NCI-H1048 (cell line): ENCODE measurements at regions not wholly inside any gene's neighbourhood (a gene's known extent, or its start where the extent isn't known, plus 50 kb on each side); places are given as distances from the start of the nearest gene placed in this dataset.

Experiments
- DNase-seq: peaks from one replicate; lab custom pipeline; 2025; lab: John Stamatoyannopoulos, UW

DNA sequence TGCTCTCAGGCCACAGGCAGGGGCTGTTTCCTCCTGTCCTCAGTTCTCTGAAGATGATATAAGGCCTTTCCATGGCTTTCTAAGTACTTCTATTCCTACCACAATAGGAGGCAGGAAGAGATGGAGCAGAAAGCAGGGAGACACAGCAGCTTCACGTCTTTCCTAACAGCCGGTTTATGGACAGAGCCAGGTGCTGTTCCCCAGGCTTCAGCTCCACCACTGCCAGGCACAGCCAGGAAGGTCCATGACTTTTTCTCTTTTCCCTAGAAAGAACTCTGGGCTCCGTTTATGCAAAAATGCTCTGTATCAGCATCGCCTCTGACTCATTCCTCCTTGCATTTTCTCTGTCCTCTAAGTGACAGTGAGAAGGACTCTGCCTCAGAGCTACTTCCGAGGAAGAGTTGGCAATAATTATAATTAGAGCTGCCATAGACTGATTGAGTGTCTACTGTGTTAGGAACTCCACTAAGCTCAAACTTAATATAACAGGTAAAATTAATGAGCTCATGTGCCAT, 478.5 kb downstream of the RASEF start:
- no peak for DNase-seq

DNA sequence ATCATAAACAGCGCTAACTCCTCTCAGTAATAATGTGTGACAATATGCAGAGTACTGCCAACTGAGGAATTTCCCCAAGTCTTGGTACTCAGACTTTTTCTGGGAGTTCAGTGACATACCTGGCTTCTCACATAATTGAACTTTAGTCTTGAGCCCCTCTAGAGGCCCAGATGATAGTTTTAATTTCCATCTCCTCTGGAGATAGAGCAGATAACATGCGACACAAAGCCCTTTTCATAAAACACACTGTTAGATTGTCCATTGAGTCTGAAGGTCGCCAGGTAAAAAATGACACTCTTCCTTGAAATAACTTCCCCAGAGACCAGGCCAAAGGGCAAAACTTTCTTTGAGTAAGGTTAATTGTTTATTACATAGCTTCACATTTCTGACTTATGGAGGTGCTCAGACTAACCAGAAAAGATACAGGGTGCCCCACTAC, 476.0 kb downstream of the RASEF start:
- no peak for DNase-seq

DNA sequence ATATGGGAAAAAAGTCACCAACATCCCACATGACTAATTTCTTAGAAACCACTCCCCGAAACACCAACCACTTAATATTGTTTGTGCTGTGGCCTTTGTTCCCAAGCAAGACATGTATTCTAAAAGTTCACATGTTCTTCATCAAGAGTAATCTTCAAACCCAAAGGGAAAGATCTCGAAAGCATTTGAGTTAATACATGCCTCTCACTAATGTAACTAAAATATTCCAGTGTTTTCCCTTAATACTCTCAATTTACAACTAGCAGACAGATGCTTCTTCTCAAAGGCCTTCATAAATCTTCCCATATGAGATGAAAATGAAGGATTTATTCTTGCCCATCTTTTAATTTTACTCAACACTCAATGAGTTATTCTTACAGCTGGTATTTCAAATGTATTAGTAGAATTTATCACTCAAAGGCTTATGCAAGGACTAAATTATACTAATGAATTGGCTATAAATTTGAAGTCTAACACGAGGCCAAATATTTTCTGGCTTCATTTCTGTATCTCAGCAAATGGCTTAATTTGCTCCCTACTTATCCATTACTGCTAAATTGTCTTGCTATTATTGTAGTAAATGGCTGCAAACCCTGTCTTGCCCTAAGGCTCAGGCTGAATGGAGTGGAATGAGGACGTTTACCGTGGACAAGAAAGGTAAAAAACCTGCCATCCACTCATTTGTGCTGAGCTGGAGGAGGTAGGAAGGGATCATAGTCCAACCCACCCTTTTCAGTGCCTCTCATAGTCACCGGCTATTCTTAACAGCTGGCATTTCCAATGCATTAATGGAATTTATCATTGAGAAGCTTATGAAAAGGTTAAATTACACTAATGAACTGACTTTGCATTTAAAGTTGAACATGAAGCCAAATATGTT, 474.4 kb downstream of the RASEF start:
- no peak for DNase-seq

DNA sequence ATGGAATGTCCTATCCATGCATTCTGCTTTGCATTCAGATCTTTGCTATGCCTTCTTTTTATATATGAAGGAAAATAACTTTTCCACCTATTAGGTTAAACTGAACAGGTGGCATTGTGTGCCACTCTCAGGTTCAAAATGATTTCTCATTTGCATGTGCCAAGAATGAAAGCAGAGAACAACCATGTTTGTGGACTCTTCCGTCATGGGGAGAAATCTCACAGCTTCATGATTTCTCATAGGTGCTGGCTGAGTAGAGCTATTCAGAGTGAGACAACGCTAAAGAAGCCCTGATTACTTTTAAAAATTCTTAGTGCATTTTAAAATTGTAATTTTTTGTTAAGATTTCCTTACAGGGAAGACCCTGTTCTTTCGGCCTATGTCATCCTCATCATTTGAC, 472.1 kb downstream of the RASEF start:
- no peak for DNase-seq

DNA sequence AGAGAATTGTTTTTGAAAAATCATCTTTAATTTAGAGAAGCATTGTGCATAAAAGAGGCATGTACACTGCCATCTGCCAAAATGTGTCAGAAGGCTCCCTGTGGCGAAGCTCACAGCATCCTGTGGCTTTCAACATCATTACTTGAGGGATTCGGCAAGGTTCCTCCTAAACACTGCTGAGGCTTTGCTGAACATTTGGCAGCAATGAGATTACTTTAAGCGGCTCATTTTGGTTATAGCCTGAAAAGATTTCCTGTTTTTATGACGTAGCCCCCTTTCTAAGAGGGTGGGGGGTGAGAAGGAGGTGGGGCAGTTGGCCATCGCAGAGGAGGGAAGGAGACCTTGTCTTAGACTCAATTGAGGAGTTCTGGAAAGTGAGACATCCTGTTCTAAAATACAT, 469.4 kb downstream of the RASEF start:
- DNase-seq, result no peak

DNA sequence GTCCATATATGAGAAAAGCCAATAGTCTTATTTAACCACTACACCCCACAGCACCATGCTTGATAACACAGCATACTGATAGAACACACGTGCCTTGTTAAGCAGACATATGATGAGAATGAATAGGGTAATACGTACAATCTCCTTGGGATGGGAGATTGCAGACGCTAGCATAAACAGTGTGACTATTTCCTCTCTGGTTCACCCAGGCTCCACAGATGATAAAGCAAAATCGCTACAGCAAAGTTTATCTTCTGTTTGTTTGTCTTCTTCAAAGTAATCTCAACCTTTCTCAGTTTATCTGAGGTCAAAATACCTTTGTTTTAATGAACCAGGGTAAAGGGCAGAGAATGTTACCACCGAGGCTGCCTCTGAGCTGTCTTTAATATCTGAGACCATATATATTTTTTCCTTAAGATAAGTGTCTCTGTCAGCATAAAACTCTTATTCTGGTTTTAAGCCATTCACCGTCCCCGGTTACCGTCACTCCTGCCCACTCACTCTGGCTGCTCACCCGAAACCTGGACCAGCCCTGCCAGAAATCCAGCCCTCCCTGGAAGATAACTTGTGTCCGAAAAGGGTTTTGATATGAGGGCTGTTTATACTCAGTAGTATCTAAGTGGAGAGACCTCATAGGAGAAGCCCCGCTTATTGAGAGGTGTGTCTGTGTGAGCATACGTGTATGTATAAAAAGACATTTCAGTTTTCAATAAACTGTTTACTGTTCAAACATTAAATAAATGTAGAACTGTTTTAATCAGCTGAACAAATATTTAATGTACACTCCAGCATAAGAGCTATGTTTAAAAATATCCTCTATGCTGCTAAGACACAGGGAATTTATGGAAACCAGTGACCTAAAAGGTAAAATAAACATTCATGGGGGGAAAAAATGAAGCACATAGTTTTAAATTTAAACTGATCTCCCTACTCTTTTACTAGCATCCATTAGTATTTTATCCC, 465.4 kb downstream of the RASEF start:
- no peak for DNase-seq

DNA sequence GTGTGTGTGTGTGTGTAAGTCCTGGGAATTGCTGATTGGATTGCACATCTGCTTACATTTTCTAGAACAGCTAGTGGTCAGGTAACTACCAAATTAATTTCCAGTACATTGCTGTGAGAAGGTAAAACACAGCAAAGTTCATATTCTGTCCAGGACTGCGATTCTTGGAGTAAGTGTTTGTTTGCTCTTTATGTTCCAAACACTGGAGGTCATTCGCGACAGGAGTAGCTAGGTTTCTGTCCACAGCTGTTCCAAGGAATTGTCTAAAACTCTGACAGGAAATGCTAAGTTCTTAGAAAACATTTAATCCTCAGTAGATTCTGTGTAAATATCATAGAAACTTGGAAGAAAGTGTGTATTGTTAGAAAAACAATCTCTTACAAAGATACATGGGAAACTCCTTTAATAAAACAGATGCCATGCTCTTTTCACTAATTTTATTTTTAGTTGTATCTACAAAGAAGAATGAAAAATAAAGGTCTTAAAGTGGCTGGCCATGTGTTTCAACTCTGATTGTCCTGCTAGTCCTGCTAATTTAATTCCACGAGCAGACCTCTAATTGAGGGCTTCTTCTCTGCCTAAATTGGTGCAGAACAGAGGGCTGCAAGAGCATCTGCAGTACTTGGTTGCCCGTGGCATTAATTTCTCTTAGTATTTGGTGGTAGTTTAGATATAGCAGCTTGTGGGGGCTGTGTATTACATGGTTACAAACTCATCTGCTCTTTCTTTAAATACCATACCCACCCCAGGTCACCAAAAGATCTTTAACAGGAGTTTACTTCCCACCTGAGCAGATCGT, 464.5 kb downstream of the RASEF start:
- no peak for DNase-seq

DNA sequence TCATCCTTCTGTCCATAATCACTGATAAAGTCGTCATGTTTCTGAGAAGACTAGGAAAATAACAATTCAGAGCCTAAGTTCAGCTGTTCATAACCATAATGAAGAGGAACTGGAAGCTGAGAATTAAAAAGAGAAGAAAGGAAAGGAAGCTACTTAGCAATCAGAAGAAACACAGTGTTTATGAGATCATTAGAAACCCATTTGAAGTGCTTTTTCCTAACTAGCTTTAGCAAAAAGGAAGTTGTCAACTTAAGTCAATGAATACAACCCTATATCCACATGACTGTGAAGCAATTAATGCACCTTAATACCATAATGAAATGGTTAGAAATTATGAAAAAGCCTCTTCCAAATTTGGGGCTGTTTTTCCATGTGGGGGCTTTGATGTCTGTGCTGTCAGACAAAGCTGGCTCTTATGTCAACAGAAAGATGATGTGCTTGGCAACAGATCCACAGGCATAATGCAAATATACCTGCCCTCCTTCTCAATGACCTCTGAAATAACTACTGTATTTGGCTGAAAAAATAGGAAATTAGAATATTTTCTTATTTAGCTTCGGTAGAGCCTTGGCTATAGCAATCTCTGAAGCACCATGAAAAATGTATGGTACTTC, 463.5 kb downstream of the RASEF start:
- DNase-seq, result no peak

DNA sequence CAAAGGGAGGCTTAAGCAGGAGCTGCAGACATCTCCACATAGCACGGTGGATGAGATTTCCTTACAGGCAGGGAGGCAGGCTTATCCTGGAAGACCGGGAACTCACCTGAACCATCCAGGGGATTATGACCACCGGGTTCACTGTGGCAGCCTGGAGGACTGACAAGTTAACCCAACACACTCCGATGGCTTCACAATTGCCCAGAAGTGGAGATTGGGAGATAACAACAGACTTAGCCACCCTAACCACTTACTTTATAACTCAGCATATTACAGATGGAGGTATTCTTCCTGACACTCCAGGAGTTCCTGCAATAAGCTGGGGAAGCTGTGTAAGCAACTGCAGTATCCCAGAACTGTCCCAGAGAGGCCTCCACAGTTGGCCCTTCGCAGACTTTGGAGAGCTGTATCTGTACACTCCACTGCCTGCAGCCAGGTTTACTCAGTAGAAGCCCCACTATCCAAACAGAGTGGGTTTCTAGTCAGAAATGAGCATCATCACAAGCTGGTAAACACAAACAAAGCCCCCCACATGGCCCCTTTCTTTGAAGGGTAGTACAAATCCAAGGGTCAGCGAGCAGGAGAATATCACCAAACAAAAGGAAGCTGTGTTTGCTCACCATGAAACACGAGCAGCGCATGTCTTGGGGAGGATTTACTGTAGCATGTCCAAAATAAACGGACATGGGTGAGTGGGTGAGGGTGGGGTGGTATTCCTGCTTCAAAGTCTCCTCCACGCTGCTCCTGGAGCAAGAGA, 462.2 kb downstream of the RASEF start:
- no peak for DNase-seq

DNA sequence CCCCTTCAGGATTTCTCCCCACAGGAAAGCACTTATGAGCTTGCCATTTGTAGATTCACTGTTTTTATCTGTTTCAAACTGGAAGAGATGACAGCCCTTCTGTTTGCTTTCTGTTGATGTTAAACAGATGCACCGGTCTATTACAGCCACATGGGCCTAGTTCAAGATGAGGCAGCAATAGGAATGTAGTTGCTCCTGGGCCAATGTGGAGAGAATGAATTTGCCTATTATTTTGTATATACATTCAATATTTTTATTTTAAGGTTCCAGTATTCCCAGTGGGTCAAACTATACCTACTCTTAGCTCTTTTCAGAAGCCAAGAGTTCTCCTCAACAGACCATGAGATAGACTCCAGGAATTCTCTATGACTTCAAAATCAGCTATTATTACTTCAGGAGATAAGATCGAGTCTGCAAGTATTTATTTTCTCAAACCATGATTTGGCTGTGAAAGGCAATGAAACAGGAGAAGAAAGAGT, 461.6 kb downstream of the RASEF start:
- no peak for DNase-seq

DNA sequence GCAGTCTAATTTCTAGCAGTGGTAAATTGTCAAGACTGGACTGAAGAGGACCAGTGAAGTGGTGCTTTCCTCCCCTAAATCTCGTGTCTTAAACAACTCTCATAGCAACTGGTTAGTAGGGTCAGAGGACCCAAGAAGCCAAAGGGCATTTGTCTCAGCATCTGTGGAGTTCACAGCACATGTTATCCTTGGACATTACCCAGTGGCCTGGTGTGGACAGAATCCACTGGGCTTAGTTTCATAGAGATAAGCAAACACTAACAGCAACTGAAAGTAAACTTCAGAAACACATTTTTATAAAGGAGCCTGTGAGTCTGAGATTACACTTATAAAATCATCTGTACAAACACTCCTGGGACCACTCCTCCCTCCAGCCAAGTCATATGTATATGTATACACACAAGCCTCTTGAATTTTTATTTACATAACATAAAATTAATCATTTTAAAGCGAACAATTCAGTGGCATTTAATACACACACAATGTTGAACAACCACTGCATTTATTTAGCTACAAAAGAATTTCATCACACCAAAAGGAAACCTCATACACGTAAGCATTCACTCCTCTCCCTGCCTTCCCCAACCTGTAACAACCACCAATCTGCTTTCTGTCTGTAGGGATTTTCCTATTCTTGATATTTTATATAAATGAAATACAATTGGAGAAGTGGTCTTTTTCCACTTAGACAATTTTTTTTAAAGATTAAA, 457.8 kb downstream of the RASEF start:
- DNase-seq, result no peak

DNA sequence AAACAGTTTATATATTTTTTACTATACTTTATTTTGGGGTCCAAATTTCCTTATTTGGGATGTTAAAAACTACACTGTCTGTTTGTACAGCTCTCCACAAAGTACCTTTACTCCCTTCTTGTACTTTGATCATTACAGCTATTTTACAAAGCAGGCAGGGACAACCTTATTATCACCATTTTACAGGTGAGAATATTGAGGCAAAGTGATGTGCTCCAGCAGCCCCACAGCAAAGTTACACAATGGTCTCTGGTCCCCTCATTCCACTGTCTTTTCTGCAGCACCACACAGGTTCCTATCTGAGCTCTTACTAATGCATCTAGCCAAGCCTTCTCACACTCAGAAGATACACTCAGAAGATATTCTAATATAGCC, 457.3 kb downstream of the RASEF start:
- no peak for DNase-seq

DNA sequence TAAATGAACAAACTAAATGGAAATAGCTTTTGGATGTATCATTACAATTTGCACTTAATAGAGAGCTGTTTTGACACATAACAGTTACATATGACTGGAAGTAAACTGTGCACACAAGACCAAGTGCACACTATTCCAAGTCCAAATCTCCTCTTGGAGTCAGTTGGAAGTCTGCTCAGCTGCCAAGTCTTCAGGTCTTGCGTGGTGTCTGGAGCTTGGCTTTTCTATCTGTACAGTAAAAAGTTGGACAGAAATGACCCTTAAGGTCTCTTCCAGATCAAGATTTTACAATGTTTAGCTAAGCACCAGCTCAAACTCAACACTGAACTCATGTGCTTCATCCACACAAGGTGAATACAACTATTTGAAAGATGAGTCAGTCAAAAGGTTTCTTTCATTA, 456.9 kb downstream of the RASEF start:
- no peak for DNase-seq

DNA sequence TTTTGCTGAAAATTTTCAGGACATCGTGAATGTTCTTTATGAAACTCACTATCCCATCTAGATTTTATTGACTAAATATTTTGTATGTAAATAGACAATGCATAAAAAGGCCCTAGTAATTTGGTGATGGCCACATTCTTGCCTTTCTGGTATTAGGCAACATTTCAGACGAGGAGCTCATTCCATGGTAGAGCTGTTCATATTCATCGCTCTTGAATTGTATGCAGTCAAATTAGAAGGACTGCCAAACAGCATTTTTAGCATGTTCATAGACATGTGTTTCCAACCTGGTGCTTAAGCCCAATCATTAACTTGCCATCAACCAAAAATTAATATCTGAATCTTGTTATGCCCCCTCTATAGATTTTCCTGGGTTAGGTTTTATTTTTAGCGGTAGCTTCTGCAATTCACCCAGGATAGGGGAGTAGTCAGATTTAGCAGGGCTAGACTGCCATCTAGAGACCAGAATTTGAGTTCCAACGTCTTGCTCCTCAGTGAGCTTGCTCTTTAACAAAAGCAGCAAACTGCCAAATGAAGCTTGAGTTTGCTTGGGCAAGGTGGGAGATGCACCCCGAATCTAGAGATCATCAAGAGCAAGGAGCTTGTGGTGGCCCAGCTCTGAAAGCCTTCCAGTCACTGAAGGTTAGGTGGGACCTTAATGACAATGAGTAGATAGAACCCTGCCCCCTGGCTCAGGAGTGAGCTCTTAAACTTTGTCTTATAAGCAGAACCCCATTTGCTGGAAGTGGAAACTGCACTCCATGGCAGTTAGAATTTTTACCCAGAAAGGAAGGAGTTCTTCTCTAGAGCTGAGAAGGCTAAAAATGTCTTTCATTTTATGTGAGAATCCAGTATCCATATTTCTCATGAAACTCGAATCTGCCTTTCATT, 456.2 kb downstream of the RASEF start:
- peak; percentile 10 for DNase-seq

DNA sequence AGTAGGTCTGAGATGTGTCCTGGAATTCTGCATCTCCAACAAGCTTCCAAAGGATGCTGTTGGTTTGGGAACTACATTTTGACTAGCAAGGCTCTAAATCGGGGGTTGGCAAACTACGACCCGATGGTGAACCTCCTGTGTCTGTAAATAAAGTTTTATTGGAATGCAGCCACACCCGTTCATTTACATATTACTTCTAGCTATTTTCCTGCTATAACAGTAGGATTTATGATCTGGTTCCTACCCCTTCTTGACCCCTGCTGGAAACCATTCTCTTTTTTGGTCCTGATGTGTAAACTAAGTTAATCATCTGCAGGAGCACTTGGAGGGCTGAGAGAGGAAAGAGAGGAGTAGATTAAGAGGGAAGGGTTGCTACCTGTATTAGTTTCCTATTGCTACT, 454.5 kb downstream of the RASEF start:
- no peak for DNase-seq

DNA sequence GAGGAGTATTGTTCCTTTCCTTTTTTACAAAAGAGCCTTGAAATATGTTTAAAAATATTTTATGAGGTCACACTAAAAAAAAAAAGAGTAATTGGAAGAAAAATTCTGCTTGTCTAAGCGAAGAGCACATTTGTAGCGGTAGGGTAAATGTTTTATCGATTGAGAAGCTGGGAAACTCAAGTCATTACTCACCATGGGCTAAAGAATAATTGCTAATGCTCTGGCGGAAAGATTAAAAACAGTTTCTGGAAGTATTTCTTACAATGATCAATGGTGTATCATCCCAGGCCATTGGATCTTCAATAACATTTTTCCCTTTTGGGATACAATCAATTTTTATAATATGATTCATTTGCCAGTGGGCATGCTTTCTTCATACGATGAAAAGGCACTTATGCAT, 450.0 kb downstream of the RASEF start:
- no peak for DNase-seq

DNA sequence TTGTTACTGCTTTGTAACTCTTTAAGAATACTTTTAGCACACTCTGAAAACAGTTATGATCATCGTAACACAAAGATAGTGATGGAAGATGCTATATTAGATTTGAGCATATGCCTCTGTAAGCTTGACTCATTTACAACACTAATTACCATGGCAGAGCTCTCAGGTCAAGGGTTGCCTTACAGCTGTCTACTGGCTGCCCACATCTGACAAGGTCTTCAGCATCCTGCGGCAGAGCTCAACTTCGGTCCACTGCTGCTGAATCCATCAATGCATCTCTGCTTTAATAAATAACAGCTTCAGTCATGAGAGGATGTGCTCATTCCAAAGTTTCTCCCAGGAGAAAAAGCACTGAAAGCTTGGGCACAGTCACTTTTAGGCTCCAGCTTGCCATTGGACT, 449.4 kb downstream of the RASEF start:
- no peak for DNase-seq

DNA sequence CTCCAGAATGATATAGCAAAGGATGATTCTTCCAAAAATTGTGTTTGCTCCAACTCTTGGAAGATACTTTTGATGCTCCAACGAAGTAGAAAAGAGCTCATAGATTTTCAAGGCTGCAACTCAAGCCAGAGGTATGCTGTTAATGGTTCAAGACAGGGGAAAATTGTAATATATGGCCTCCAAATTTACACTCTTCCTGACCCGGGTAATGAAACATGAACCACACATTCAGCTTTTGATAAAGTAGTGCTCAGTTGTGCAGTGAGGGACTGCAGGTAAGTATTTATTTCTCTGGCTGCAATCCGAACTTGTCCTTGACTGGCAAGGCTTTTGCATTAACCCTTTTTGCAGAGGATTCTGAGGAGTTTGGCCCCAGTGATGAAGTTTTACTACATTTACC, 446.4 kb downstream of the RASEF start:
- no peak for DNase-seq

DNA sequence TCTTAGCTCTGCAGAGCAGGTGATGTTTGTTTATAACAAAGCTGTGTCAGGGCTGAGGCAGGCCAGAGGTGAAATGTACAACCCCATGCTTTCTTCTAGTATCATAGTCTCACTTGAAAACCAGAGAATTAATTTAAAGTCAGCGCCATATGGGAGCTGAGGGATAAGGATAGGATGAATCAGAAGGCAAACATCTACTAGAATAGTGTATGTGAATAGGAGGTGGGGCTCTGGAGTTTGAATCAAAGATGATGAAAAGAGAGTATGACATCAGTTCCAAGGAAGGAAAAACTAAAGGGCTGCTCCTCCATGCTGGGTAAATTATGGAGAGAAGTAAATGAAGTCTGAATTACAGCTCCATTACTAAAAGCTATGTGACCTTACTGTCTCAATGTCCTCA, 441.5 kb downstream of the RASEF start:
- DNase-seq, result no peak
